GM12872 (cell line): ENCODE measurements at regions not wholly inside any gene's neighbourhood (a gene's known extent, or its start where the extent isn't known, plus 50 kb on each side); places are given as distances from the start of the nearest gene placed in this dataset.

Source experiments
- CTCF ChIP-seq: IDR thresholded peaks from 3 replicates; pipeline ENCODE4 v1.5.1; 2011; ENCODE audit warnings: low read depth, mild to moderate bottlenecking, low read length, moderate library complexity; ENCODE audit not compliant: insufficient read depth

- TF ChIP-seq CTCF = no peak
Measured at GRCh38 chr5:24291916-24292315, 352.9 kb downstream of the CDH10 start.

GRCh38 chr5:24294333-24294732 lies 350.4 kb downstream of the CDH10 start:
- TF ChIP-seq CTCF = no peak

GRCh38 chr5:24314106-24314505 lies 330.7 kb downstream of the CDH10 start:
- TF ChIP-seq CTCF = no peak

- no peak for TF ChIP-seq CTCF
Measured at GRCh38 chr5:24320643-24321042, 324.1 kb downstream of the CDH10 start.

- no peak for TF ChIP-seq CTCF
Measured at GRCh38 chr5:24325306-24325832, 319.4 kb downstream of the CDH10 start.

GRCh38 chr5:24331531-24331930 lies 313.2 kb downstream of the CDH10 start:
- no peak for TF ChIP-seq CTCF

- no peak for TF ChIP-seq CTCF
Measured at GRCh38 chr5:24347158-24347557, 297.6 kb downstream of the CDH10 start.
